HL-60 (cell line): ENCODE measurements at regions not wholly inside any gene's neighbourhood (a gene's known extent, or its start where the extent isn't known, plus 50 kb on each side); places are given as distances from the start of the nearest gene placed in this dataset.

ENCODE experiments used
- DNase-seq, 2 experiments: peaks; one replicate each; pipeline ENCODE4 v3.0.0-alpha.2; 2010 to 2020; ENCODE audit warnings: low read depth in 1 of 2, low spot score in 1 of 2
- H3K27ac ChIP-seq: fragments of 250-450 bp; sonication (Bioruptor Pico); replicated peaks from 2 replicates; pipeline ENCODE4 v1.5.1; 2020; ENCODE audit warnings: mild to moderate bottlenecking, moderate library complexity
- H3K27me3 ChIP-seq: fragments of 250-450 bp; sonication (Bioruptor Pico); 2 replicates; pipeline ENCODE4 v1.5.1; 2021; ENCODE audit warnings: mild to moderate bottlenecking, moderate library complexity; ENCODE audit not compliant: insufficient read depth, poor library complexity, severe bottlenecking
- H3K4me3 ChIP-seq: replicated peaks from 2 replicates; pipeline ENCODE4 v1.5.1; 2011; ENCODE audit warnings: mild to moderate bottlenecking, control low read depth, low read length; ENCODE audit not compliant: insufficient read depth
- GABPA ChIP-seq: IDR thresholded peaks from 2 replicates; pipeline ENCODE4 v1.6.1; 2012; ENCODE audit warnings: low read depth
- POLR2AphosphoS5 ChIP-seq: IDR thresholded peaks from 2 replicates; pipeline ENCODE4 v1.6.1; 2012; ENCODE audit warnings: low read depth
- SPI1 ChIP-seq: IDR thresholded peaks from 2 replicates; pipeline ENCODE4 v1.6.1; 2012; ENCODE audit warnings: low read depth, mild to moderate bottlenecking, borderline replicate concordance
- TF ChIP-seq, protein P1 (sequence below): IDR thresholded peaks from 2 replicates; pipeline ENCODE4 v1.6.1; 2012; ENCODE audit warnings: low read depth; ENCODE audit not compliant: insufficient replicate concordance
- TF ChIP-seq, protein P2 (sequence below): IDR thresholded peaks from one replicate; pipeline ENCODE4 v1.5.1; 2011; ENCODE audit warnings: low read length, control low read depth, inconsistent platforms; ENCODE audit not compliant: insufficient read depth

DNA sequence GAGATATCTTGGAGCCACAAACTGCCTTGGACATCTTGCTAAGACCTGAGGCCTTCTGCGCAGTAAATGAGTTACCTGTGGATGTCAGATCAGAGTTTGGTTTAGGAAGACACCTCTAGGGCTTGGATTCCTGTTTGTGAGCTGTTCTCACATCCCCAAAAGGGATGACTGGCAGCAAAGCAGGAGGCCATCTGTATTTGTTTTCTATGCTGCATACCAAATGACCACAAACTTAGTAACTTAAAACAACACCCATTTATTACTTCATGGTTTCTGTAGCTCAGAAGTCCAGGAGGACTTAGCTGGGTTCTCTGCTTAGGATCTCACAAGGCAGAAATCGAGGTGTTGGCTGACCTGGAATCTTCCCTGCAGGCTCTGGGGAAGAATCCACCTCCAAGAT lies 116.7 kb downstream of the UNC5CL start:
- TF ChIP-seq SPI1 (no peak), POLR2AphosphoS5 (no peak), GABPA (no peak)
- TF ChIP-seq, protein P1, sequence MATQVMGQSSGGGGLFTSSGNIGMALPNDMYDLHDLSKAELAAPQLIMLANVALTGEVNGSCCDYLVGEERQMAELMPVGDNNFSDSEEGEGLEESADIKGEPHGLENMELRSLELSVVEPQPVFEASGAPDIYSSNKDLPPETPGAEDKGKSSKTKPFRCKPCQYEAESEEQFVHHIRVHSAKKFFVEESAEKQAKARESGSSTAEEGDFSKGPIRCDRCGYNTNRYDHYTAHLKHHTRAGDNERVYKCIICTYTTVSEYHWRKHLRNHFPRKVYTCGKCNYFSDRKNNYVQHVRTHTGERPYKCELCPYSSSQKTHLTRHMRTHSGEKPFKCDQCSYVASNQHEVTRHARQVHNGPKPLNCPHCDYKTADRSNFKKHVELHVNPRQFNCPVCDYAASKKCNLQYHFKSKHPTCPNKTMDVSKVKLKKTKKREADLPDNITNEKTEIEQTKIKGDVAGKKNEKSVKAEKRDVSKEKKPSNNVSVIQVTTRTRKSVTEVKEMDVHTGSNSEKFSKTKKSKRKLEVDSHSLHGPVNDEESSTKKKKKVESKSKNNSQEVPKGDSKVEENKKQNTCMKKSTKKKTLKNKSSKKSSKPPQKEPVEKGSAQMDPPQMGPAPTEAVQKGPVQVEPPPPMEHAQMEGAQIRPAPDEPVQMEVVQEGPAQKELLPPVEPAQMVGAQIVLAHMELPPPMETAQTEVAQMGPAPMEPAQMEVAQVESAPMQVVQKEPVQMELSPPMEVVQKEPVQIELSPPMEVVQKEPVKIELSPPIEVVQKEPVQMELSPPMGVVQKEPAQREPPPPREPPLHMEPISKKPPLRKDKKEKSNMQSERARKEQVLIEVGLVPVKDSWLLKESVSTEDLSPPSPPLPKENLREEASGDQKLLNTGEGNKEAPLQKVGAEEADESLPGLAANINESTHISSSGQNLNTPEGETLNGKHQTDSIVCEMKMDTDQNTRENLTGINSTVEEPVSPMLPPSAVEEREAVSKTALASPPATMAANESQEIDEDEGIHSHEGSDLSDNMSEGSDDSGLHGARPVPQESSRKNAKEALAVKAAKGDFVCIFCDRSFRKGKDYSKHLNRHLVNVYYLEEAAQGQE = no peak
- TF ChIP-seq, protein P2, sequence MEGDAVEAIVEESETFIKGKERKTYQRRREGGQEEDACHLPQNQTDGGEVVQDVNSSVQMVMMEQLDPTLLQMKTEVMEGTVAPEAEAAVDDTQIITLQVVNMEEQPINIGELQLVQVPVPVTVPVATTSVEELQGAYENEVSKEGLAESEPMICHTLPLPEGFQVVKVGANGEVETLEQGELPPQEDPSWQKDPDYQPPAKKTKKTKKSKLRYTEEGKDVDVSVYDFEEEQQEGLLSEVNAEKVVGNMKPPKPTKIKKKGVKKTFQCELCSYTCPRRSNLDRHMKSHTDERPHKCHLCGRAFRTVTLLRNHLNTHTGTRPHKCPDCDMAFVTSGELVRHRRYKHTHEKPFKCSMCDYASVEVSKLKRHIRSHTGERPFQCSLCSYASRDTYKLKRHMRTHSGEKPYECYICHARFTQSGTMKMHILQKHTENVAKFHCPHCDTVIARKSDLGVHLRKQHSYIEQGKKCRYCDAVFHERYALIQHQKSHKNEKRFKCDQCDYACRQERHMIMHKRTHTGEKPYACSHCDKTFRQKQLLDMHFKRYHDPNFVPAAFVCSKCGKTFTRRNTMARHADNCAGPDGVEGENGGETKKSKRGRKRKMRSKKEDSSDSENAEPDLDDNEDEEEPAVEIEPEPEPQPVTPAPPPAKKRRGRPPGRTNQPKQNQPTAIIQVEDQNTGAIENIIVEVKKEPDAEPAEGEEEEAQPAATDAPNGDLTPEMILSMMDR = no peak
- Histone ChIP-seq H3K4me3 (no peak overlapping the region), H3K27me3 (no peaks in the 10 kb centered on the region), H3K27ac (no peak overlapping the region)
- no peak for DNase-seq

DNA sequence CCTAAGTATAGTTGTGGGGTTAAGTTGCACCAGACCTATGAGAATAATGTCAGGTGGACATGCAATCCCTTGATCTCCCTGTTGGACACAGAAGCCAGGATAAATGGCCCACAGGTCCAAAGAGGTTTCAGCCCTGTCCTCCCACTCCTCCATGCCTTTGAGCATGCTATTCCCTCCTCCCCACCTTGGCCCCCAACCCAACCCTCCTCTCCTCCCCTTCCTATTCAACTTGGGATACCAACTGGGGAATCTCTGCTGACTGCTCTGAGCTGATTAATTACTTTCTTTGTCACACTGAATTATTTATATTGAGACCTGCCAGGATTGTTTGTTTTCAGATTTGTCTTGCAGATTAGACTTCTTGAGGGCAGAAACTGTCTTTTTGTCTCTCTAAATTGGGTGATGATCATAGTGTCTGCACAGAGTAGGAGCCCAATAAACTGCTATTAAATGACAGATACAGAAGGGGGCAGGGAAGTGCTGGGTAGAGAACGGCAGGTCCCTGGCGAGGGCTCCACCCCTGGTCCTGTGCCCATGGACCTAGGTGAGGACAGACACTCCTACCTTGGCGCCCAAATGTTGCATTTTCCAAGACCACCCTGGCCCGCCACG lies 120.9 kb downstream of the UNC5CL start:
- DNase-seq = no peak
- Histone ChIP-seq H3K4me3 (no peak overlapping the region), H3K27ac (no peak overlapping the region), H3K27me3 (no peaks in the 10 kb centered on the region)
- TF ChIP-seq GABPA (no peak), POLR2AphosphoS5 (no peak), SPI1 (no peak)
- TF ChIP-seq, protein P1 = no peak
- TF ChIP-seq, protein P2 = no peak

DNA sequence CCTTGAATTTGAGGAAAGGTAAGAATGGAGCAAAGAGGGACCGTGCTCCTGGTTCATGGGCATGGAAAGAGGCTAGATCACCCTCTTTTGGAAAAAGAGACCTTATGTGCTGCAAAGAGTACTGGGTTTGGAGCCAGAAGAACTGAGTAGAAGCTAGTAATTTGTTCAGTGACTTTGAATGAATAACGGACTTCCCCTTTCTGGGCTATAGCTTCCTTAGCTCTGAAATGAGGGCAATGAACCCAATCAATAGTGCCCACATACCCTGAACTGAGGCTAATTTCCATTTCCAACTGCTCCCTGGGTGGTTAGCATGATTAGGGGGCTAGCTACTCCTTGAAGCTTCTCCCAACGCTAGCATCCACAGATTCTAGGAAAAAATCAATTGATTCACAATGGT lies 121.4 kb downstream of the UNC5CL start:
- TF ChIP-seq SPI1 = peak; percentile 86
- TF ChIP-seq, protein P2 = no peak
- no peak for DNase-seq
- Histone ChIP-seq H3K4me3 (no peak overlapping the region), H3K27ac (no peak overlapping the region), H3K27me3 (no peaks in the 10 kb centered on the region)

DNA sequence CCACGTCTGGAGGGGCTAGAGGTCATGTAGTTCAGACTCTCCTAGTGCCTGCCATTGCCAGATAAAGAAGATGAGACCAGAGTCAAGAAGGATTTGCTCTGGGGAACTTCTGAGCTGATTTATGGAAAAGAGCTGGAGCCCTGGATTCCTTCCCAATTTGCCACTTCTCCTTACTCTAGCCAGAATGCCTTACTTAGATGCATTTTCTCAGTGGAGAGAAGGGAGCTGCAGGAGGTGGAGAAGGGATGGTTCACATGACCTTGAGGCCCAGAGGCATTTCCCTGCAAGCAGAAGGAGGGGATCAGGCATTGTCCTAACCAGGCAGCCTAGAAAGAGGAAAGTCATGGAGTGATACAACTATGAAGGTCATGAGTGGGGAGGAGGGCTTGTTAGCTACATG lies 122.2 kb downstream of the UNC5CL start:
- TF ChIP-seq, protein P2 = no peak
- TF ChIP-seq GABPA (no peak), POLR2AphosphoS5 (no peak), SPI1 (no peak)
- TF ChIP-seq, protein P1 = no peak
- H3K4me3 ChIP-seq = no peak overlapping the region
- no peaks in the 10 kb centered on the region for H3K27me3 ChIP-seq
- no peak for DNase-seq
- H3K27ac ChIP-seq = no peak overlapping the region
